GM23338 (cell line): ENCODE measurements at regions not wholly inside any gene's neighbourhood (a gene's known extent, or its start where the extent isn't known, plus 50 kb on each side); places are given as distances from the start of the nearest gene placed in this dataset.

Experiments used
- ATAC-seq: fragments of 200-7000 bp; cut with Tn5 transposase; 3 replicates; pipeline ENCODE4 v1.9.1; 2020
- DNase-seq: peaks from one replicate; pipeline ENCODE4 v3.0.0-alpha.2; 2015; ENCODE audit warnings: low spot score
- H2AFZ ChIP-seq: fragments of 200-600 bp; sonication (generic); 2 replicates; pipeline ENCODE4 v1.8.0; 2016; ENCODE audit warnings: antibody characterized with exemption, mild to moderate bottlenecking, moderate library complexity
- H3F3A ChIP-seq: fragments of 200-600 bp; sonication (generic); replicated peaks from 2 replicates; pipeline ENCODE4 v1.8.0; 2017; ENCODE audit warnings: antibody characterized with exemption, mixed run types, low read depth
- H3K27ac ChIP-seq: fragments of 200-600 bp; sonication (generic); 2 replicates; pipeline ENCODE4 v1.6.1; 2016; ENCODE audit warnings: low read depth
- H3K27me3 ChIP-seq: fragments of 200-600 bp; sonication (generic); 2 replicates; pipeline ENCODE4 v1.8.0; 2016; ENCODE audit warnings: mild to moderate bottlenecking, mixed run types, moderate library complexity; ENCODE audit not compliant: insufficient read depth
- H3K36me3 ChIP-seq: fragments of 200-600 bp; sonication (generic); 2 replicates; pipeline ENCODE4 v1.8.0; 2016; ENCODE audit warnings: mild to moderate bottlenecking; ENCODE audit not compliant: insufficient read depth
- H3K4me1 ChIP-seq: fragments of 200-600 bp; sonication (generic); 2 replicates; pipeline ENCODE4 v1.8.0; 2016; ENCODE audit warnings: mild to moderate bottlenecking, moderate library complexity; ENCODE audit not compliant: insufficient read depth
- H3K4me2 ChIP-seq: fragments of 200-600 bp; sonication (generic); 2 replicates; pipeline ENCODE4 v1.7.1; 2017; ENCODE audit warnings: mixed run types
- H3K4me3 ChIP-seq: fragments of 200-600 bp; sonication (generic); 2 replicates; pipeline ENCODE4 v1.6.1; 2016; ENCODE audit warnings: mixed run types
- H3K79me2 ChIP-seq: fragments of 200-600 bp; sonication (generic); replicated peaks from 2 replicates; pipeline ENCODE4 v1.8.0; 2017; ENCODE audit warnings: mild to moderate bottlenecking; ENCODE audit not compliant: insufficient read depth
- H3K9me2 ChIP-seq: fragments of 200-600 bp; sonication (generic); 2 replicates; pipeline ENCODE4 v1.8.0; 2017; ENCODE audit not compliant: insufficient read depth
- H4K20me1 ChIP-seq: fragments of 200-600 bp; sonication (generic); replicated peaks from 2 replicates; pipeline ENCODE4 v1.8.0; 2017; ENCODE audit warnings: mild to moderate bottlenecking; ENCODE audit not compliant: insufficient read depth
- H3K27ac Mint-ChIP-seq: 2 replicates; pipeline ENCODE4 v1.8.0; 2020; ENCODE audit warnings: inconsistent platforms, mild to moderate bottlenecking, moderate library complexity, mixed read lengths
- H3K27me3 Mint-ChIP-seq: 3 replicates; pipeline ENCODE4 v1.8.0; 2022; ENCODE audit warnings: low read depth, mild to moderate bottlenecking, moderate library complexity, mixed read lengths, inconsistent platforms; ENCODE audit not compliant: insufficient read depth, poor library complexity
- H3K36me3 Mint-ChIP-seq: 3 replicates; pipeline ENCODE4 v1.8.0; 2021; ENCODE audit warnings: low read depth, mild to moderate bottlenecking, inconsistent platforms, moderate library complexity, mixed read lengths
- H3K4me1 Mint-ChIP-seq: 3 replicates; pipeline ENCODE4 v1.8.0; 2020; ENCODE audit warnings: mild to moderate bottlenecking, inconsistent platforms, mixed read lengths
- H3K4me3 Mint-ChIP-seq: 3 replicates; pipeline ENCODE4 v1.8.0; 2021; ENCODE audit warnings: moderate library complexity, mild to moderate bottlenecking, inconsistent platforms, mixed read lengths
- H3K9me3 Mint-ChIP-seq: 3 replicates; pipeline ENCODE4 v1.8.0; 2020; ENCODE audit warnings: moderate library complexity, mild to moderate bottlenecking, inconsistent platforms, mixed read lengths
- CREB1 ChIP-seq: fragments of 250-450 bp; sonication (Bioruptor Pico); IDR thresholded peaks from 2 replicates; pipeline ENCODE4 v1.5.0; 2020; ENCODE audit warnings: low read depth, mild to moderate bottlenecking, moderate library complexity
- ETS1 ChIP-seq: IDR thresholded peaks from 2 replicates; pipeline ENCODE4 v1.6.1; 2016; ENCODE audit warnings: antibody characterized with exemption
- EZH2 ChIP-seq: fragments of 200-600 bp; sonication (generic); IDR thresholded peaks from one replicate; pipeline ENCODE4 v1.8.0; 2017; ENCODE audit warnings: antibody characterized with exemption, mild to moderate bottlenecking, low read depth; ENCODE audit not compliant: unreplicated experiment
- JUNB ChIP-seq: IDR thresholded peaks from one replicate; pipeline ENCODE4 v1.6.1; 2016; ENCODE audit warnings: antibody characterized with exemption; ENCODE audit not compliant: unreplicated experiment
- NANOG ChIP-seq: IDR thresholded peaks from 2 replicates; pipeline ENCODE4 v1.6.1; 2016; ENCODE audit warnings: antibody characterized with exemption, borderline replicate concordance
- POLR2AphosphoS5 ChIP-seq: IDR thresholded peaks from 2 replicates; pipeline ENCODE4 v1.6.1; 2016; ENCODE audit warnings: antibody characterized with exemption, low read depth
- REST ChIP-seq: IDR thresholded peaks from one replicate; pipeline ENCODE4 v1.6.1; 2018; ENCODE audit warnings: antibody characterized with exemption; ENCODE audit not compliant: unreplicated experiment
- STAT1 ChIP-seq: IDR thresholded peaks from one replicate; pipeline ENCODE4 v1.6.1; 2016; ENCODE audit warnings: antibody characterized with exemption; ENCODE audit not compliant: unreplicated experiment
- ZNF114 ChIP-seq: fragments of 250-450 bp; sonication (Bioruptor Pico); IDR thresholded peaks from 2 replicates; pipeline ENCODE4 v1.5.0; 2020; ENCODE audit warnings: mild to moderate bottlenecking, moderate library complexity
- ZNF331 ChIP-seq: fragments of 250-450 bp; sonication (Bioruptor Pico); IDR thresholded peaks from 2 replicates; pipeline ENCODE4 v1.5.0; 2020; ENCODE audit warnings: low read depth, mild to moderate bottlenecking, moderate library complexity
- ZNF462 ChIP-seq: fragments of 250-450 bp; sonication (Bioruptor Pico); IDR thresholded peaks from 2 replicates; pipeline ENCODE4 v1.5.0; 2020; ENCODE audit warnings: mild to moderate bottlenecking, moderate library complexity

GRCh38 chr2:172219201-172219600 is 116.5 kb upstream of the DLX2 start:
- Histone ChIP-seq H2AFZ (no peak overlapping the region), H4K20me1 (no peaks in the 10 kb centered on the region), H3K79me2 (no peaks in the 10 kb centered on the region), H3K27ac (no peak overlapping the region), H3K4me2 (no peak overlapping the region), H3K4me3 (no peak overlapping the region), H3F3A (no peaks in the 10 kb centered on the region), H3K27me3 (no peaks in the 10 kb centered on the region), H3K36me3 (no peaks in the 10 kb centered on the region), H3K9me2 (no peaks in the 10 kb centered on the region), H3K4me1 (no peaks in the 10 kb centered on the region)
- peaks cover 7% of the 10 kb centered on the region; the same call in 2 of the 3 replicates for H3K4me1 Mint-ChIP-seq
- H3K4me3 Mint-ChIP-seq = no peak overlapping the region
- ATAC-seq (no peak), DNase-seq (no peak)
- no peak overlapping the region for H3K27ac Mint-ChIP-seq
- no peaks in the 10 kb centered on the region for H3K36me3 Mint-ChIP-seq
- no peaks in the 10 kb centered on the region for H3K27me3 Mint-ChIP-seq
- no peaks in the 10 kb centered on the region for H3K9me3 Mint-ChIP-seq
- no peak for TF ChIP-seq ZNF114 (CRISPR knock-in tag)
- no peak for TF ChIP-seq CREB1 (CRISPR knock-in tag)
- TF ChIP-seq STAT1 = no peak

GRCh38 chr2:172220121-172220520 is 117.4 kb upstream of the DLX2 start:
- DNase-seq (no peak), ATAC-seq (no peak)
- H3K27me3 ChIP-seq = no peaks in the 10 kb centered on the region
- H3K36me3 Mint-ChIP-seq = no peaks in the 10 kb centered on the region
- no peak overlapping the region for H3K4me2 ChIP-seq
- H3K27me3 Mint-ChIP-seq = no peaks in the 10 kb centered on the region
- H2AFZ ChIP-seq = no peak overlapping the region
- H4K20me1 ChIP-seq = no peaks in the 10 kb centered on the region
- H3K9me3 Mint-ChIP-seq = no peaks in the 10 kb centered on the region
- H3K4me3 ChIP-seq = no peak overlapping the region
- H3F3A ChIP-seq = no peaks in the 10 kb centered on the region
- peaks cover 5% of the 10 kb centered on the region; the same call in 1 of the 3 replicates for H3K4me1 Mint-ChIP-seq
- no peaks in the 10 kb centered on the region for H3K9me2 ChIP-seq
- H3K4me3 Mint-ChIP-seq = no peak overlapping the region
- H3K4me1 ChIP-seq = no peaks in the 10 kb centered on the region
- no peaks in the 10 kb centered on the region for H3K36me3 ChIP-seq
- H3K27ac ChIP-seq = no peak overlapping the region
- H3K27ac Mint-ChIP-seq = no peak overlapping the region
- H3K79me2 ChIP-seq = no peaks in the 10 kb centered on the region
- no peak for TF ChIP-seq ZNF114 (CRISPR knock-in tag)
- no peak for TF ChIP-seq JUNB
- TF ChIP-seq ZNF331 (CRISPR knock-in tag) = no peak
- no peak for TF ChIP-seq ETS1
- no peak for TF ChIP-seq STAT1
- TF ChIP-seq CREB1 (CRISPR knock-in tag) = no peak
- TF ChIP-seq EZH2 = no peak
- TF ChIP-seq REST = no peak
- no peak for TF ChIP-seq ZNF462
- TF ChIP-seq POLR2AphosphoS5 = no peak
- TF ChIP-seq NANOG = no peak
